HG03558 (cell line): ENCODE measurements at regions not wholly inside any gene's neighbourhood (a gene's known extent, or its start where the extent isn't known, plus 50 kb on each side); places are given as distances from the start of the nearest gene placed in this dataset.
"Not testable (repeated sequence)": the region's sequence is repeated elsewhere in the genome, so short reads cannot be mapped to it uniquely, and the experiment has no call there.

ENCODE experiments used
- ATAC-seq: cut with Tn5 transposase; IDR thresholded peaks from one replicate; pipeline ENCODE4 v1.9.1; 2021; ENCODE audit warnings: moderate number of reproducible peaks; ENCODE audit not compliant: unreplicated experiment; ENCODE audit errors: extremely low read depth

- no peak for ATAC-seq
These were observed 101.4 kb upstream of the SOX2 start for GRCh38 chr3:181610083-181610972.

- no peak for ATAC-seq
These were observed 102.5 kb upstream of the SOX2 start for GRCh38 chr3:181609030-181609767.

GRCh38 chr3:181604267-181604666 is 107.5 kb upstream of the SOX2 start:
- ATAC-seq = no peak

GRCh38 chr3:181596126-181596525 is 115.6 kb upstream of the SOX2 start:
- no peak for ATAC-seq

- not testable (repeated sequence) for ATAC-seq
These were observed 120.8 kb upstream of the SOX2 start for GRCh38 chr3:181590939-181591338.

GRCh38 chr3:181582619-181583018 is 129.1 kb upstream of the SOX2 start:
- no peak for ATAC-seq

GRCh38 chr3:181581656-181582055 is 130.1 kb upstream of the SOX2 start:
- no peak for ATAC-seq

GRCh38 chr3:181578743-181579142 is 133.0 kb upstream of the SOX2 start:
- ATAC-seq = no peak

GRCh38 chr3:181572432-181572831 is 139.3 kb upstream of the SOX2 start:
- ATAC-seq = no peak

- no peak for ATAC-seq
These were observed 141.3 kb upstream of the SOX2 start for GRCh38 chr3:181570472-181570871.

GRCh38 chr3:181569356-181569940 is 142.3 kb upstream of the SOX2 start:
- no peak for ATAC-seq

GRCh38 chr3:181568693-181569092 is 143.0 kb upstream of the SOX2 start:
- no peak for ATAC-seq

GRCh38 chr3:181568248-181568647 is 143.5 kb upstream of the SOX2 start:
- ATAC-seq = no peak

GRCh38 chr3:181567311-181568075 is 144.2 kb upstream of the SOX2 start:
- ATAC-seq = no peak

GRCh38 chr3:181565416-181565815 is 146.3 kb upstream of the SOX2 start:
- ATAC-seq = no peak

GRCh38 chr3:181564222-181564621 is 147.5 kb upstream of the SOX2 start:
- ATAC-seq = no peak

GRCh38 chr3:181561139-181562031 is 150.3 kb upstream of the SOX2 start:
- ATAC-seq = no peak

- ATAC-seq = no peak
These were observed 152.9 kb upstream of the SOX2 start for GRCh38 chr3:181558870-181559269.

- ATAC-seq = no peak
These were observed 156.0 kb upstream of the SOX2 start for GRCh38 chr3:181555681-181556080.
